GM10248 (cell line): ENCODE measurements at regions not wholly inside any gene's neighbourhood (a gene's known extent, or its start where the extent isn't known, plus 50 kb on each side); places are given as distances from the start of the nearest gene placed in this dataset.

Experiments
- CTCF ChIA-PET: fragments of 300-600 bp; sonication (Branson Sonifier 250); formaldehyde crosslinking; extraction: SDS; loops from one replicate; lab custom pipeline; 2021; ENCODE audit warnings: antibody characterized with exemption; lab: Yijun Ruan, JAX
- POLR2A ChIA-PET: fragments of 350-650 bp; sonication (Branson Sonifier 250); formaldehyde crosslinking; extraction: SDS; loops from one replicate; lab custom pipeline; 2020; ENCODE audit warnings: antibody characterized with exemption; lab: Yijun Ruan, JAX
- DNase-seq: peaks from one replicate; pipeline ENCODE4 v3.0.0; 2012; ENCODE audit errors: extremely low spot score
- TF ChIP-seq, protein P1 (sequence below): IDR thresholded peaks from 2 replicates; pipeline ENCODE4 v1.5.1; 2012; ENCODE audit warnings: mild to moderate bottlenecking, low read depth; ENCODE audit errors: extremely low read depth, missing control alignments, control extremely low read depth

- TF ChIP-seq, protein P1, sequence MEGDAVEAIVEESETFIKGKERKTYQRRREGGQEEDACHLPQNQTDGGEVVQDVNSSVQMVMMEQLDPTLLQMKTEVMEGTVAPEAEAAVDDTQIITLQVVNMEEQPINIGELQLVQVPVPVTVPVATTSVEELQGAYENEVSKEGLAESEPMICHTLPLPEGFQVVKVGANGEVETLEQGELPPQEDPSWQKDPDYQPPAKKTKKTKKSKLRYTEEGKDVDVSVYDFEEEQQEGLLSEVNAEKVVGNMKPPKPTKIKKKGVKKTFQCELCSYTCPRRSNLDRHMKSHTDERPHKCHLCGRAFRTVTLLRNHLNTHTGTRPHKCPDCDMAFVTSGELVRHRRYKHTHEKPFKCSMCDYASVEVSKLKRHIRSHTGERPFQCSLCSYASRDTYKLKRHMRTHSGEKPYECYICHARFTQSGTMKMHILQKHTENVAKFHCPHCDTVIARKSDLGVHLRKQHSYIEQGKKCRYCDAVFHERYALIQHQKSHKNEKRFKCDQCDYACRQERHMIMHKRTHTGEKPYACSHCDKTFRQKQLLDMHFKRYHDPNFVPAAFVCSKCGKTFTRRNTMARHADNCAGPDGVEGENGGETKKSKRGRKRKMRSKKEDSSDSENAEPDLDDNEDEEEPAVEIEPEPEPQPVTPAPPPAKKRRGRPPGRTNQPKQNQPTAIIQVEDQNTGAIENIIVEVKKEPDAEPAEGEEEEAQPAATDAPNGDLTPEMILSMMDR, result no peak
- CTCF ChIA-PET, result interaction anchor here (3.5 kb wide), 1 partner anchor 8 kb away, joined by 14 read pairs; no protein-coding TSS in a partner anchor
- DNase-seq, result no peak
- POLR2A ChIA-PET, result no interaction called here
These were observed 126.5 kb upstream of the JCAD start for GRCh38 chr10:30185916-30186315.

DNA sequence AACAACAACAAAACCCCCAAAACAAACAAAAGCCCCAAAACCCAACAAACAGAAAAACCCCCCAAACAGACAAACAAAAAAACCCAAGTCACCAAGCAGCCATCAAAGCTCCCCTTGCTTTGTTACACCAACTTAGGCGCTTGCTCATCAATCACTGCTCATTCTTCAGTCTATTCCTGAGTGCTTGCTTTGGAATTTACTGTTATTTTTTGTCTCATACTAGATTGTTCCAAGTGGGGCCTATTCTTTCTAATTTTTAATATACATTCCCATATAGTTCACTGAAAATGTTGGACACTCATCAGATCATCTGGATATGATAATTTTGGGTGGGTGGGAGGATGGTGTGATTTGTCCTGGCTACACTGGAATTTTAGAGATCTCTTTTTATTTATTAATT lies 126.0 kb upstream of the JCAD start:
- no peak for DNase-seq
- ChIA-PET CTCF (interaction anchor here (1.1 kb wide), 1 partner anchor 28 kb away, joined by 3 read pairs; no protein-coding TSS in a partner anchor), POLR2A (no interaction called here)
- TF ChIP-seq, protein P1, result no peak

GRCh38 chr10:30184397-30185033 lies 125.1 kb upstream of the JCAD start:
- ChIA-PET POLR2A (no interaction called here), CTCF (interaction anchor here (1.1 kb wide), 1 partner anchor 28 kb away, joined by 3 read pairs; no protein-coding TSS in a partner anchor)
- TF ChIP-seq, protein P1, result no peak
- DNase-seq, result no peak

- ChIA-PET CTCF (no interaction called here), POLR2A (no interaction called here)
- TF ChIP-seq, protein P1, result no peak
- no peak for DNase-seq
These were observed 123.6 kb upstream of the JCAD start for GRCh38 chr10:30183055-30183402.

DNA sequence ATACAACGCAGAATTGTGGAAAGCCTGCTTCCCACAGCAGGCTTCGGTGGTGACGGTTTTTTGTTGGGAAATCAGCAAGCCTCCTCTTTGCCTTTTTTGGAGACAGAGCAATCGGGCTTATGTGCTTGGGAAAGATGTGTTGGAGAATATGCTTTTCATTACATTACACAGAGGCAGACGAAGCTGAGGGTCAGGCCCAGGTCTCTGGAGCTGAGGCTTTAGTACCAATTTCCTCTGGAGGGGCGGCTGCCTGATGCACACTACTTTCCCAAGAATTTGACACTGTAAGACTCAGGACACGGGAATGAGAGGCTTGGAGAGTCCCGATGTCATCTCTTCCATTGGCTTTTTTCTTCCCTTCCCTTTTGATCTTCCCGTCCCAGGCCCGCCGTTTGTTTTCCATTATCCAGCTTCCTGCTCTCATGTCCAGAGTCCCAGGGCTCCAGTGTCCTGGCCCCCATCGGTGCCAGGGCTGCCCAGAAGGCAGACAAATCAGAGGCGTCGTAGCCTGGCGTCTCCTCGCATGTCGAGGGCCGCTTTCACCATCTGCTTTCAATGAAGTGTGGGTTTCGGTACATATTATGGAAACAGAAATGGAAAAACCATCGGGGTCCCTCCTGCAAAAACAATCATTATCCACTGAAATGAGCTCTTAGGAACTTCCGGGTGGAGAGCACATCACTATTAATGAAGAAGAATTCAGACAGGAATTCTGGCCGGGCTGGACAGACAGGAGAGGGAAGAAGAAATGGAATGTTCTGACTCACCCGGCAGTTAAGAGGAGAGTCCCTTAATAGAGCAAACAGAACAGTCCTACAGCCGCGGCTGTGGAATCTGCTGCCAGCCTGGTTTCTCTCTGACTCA lies 123.0 kb upstream of the JCAD start:
- CTCF ChIA-PET, result no interaction called here
- DNase-seq, result no peak
- POLR2A ChIA-PET, result no interaction called here
- TF ChIP-seq, protein P1, result no peak

GRCh38 chr10:30178356-30178964 lies 119.1 kb upstream of the JCAD start:
- ChIA-PET CTCF (interaction anchor here (2.6 kb wide), 1 partner anchor 9 kb away, joined by 14 read pairs; no protein-coding TSS in a partner anchor), POLR2A (no interaction called here)
- DNase-seq, result no peak
- TF ChIP-seq, protein P1, result no peak
